ENCODE measurements at regions not wholly inside any gene's neighbourhood (a gene's known extent, or its start where the extent isn't known, plus 50 kb on each side); places are given as distances from the start of the nearest gene placed in this dataset.
A peak's percentile ranks its signal among the peaks of the same experiment; 100 is the strongest.

GRCh38 chr11:43556612-43557375 is 123.7 kb upstream of the HSD17B12 start:
- H3K9me3 ChIP-seq (ENCODE audit: control insufficient read depth, low read length) = no peaks in the 10 kb centered on the region
- peak overlapping the region; percentile 20 for H3K4me3 ChIP-seq (ENCODE audit: insufficient read depth, low read depth, low read length)
- H3K27me3 ChIP-seq (ENCODE audit: control insufficient read depth, insufficient read depth, low read length, poor library complexity, severe bottlenecking) = no peaks in the 10 kb centered on the region
- WGBS, 2 experiments = 12 to 13% methylated on average over 10 of the region's 10 CpGs
- H3K4me1 ChIP-seq (ENCODE audit: control insufficient read depth, insufficient read depth, low read length) = peaks cover 41% of the 10 kb centered on the region
- no peak overlapping the region for H3K27ac ChIP-seq (ENCODE audit: insufficient read depth, low read depth, low read length, poor library complexity, severe bottlenecking)
- no peaks in the 10 kb centered on the region for H3K36me3 ChIP-seq (ENCODE audit: control insufficient read depth, insufficient read depth, low read length)

GRCh38 chr11:43557553-43558110 is 122.9 kb upstream of the HSD17B12 start:
- H3K27me3 ChIP-seq (ENCODE audit: control insufficient read depth, insufficient read depth, low read length, poor library complexity, severe bottlenecking) = no peaks in the 10 kb centered on the region
- H3K4me1 ChIP-seq (ENCODE audit: control insufficient read depth, insufficient read depth, low read length) = peaks cover 41% of the 10 kb centered on the region
- no peaks in the 10 kb centered on the region for H3K9me3 ChIP-seq (ENCODE audit: control insufficient read depth, low read length)
- H3K36me3 ChIP-seq (ENCODE audit: control insufficient read depth, insufficient read depth, low read length) = no peaks in the 10 kb centered on the region
- peak overlapping the region; percentile 20 for H3K4me3 ChIP-seq (ENCODE audit: insufficient read depth, low read depth, low read length)
- peak overlapping the region; percentile 68 for H3K27ac ChIP-seq (ENCODE audit: insufficient read depth, low read depth, low read length, poor library complexity, severe bottlenecking)
- WGBS, 2 experiments = 3 to 5% methylated on average over 13 of the region's 13 CpGs

DNA sequence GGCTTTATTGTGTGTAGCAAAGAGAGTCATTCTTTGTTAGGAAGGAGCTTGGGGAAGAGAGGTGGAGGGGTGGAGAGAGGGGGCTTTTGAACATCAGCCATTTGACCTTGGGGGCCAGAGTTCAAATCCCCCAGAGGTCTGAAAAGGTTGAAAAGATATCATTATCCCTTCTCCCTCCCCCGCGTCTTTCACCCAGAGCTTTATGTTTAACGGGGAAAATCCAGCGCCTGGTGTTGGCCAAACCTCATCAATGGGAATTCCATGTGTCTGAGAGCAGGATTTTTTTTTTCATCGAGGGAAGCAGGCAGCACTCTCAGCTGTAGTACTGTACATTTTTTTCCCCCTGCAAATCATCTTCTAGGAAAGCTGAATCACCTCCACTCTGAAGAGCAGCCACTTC is 122.4 kb upstream of the HSD17B12 start:
- no peaks in the 10 kb centered on the region for H3K27me3 ChIP-seq (ENCODE audit: control insufficient read depth, insufficient read depth, low read length, poor library complexity, severe bottlenecking)
- H3K36me3 ChIP-seq (ENCODE audit: control insufficient read depth, insufficient read depth, low read length) = no peaks in the 10 kb centered on the region
- H3K9me3 ChIP-seq (ENCODE audit: control insufficient read depth, low read length) = no peaks in the 10 kb centered on the region
- 9 to 13% methylated on average over 5 of the region's 5 CpGs for WGBS, 2 experiments
- H3K4me3 ChIP-seq (ENCODE audit: insufficient read depth, low read depth, low read length) = peak overlapping the region; percentile 20
- peaks cover 41% of the 10 kb centered on the region for H3K4me1 ChIP-seq (ENCODE audit: control insufficient read depth, insufficient read depth, low read length)
- peak overlapping the region; percentile 68 for H3K27ac ChIP-seq (ENCODE audit: insufficient read depth, low read depth, low read length, poor library complexity, severe bottlenecking)

GRCh38 chr11:43558556-43559127 is 121.9 kb upstream of the HSD17B12 start:
- Histone ChIP-seq H3K4me1 (ENCODE audit: control insufficient read depth, insufficient read depth, low read length) (peaks cover 40% of the 10 kb centered on the region), H3K27me3 (ENCODE audit: control insufficient read depth, insufficient read depth, low read length, poor library complexity, severe bottlenecking) (no peaks in the 10 kb centered on the region), H3K4me3 (ENCODE audit: insufficient read depth, low read depth, low read length) (peak overlapping the region; percentile 20), H3K9me3 (ENCODE audit: control insufficient read depth, low read length) (no peaks in the 10 kb centered on the region), H3K36me3 (ENCODE audit: control insufficient read depth, insufficient read depth, low read length) (no peaks in the 10 kb centered on the region), H3K27ac (ENCODE audit: insufficient read depth, low read depth, low read length, poor library complexity, severe bottlenecking) (peak overlapping the region; percentile 68)
- 8 to 12% methylated on average over 6 to 7 of the region's 8 CpGs for WGBS, 2 experiments

DNA sequence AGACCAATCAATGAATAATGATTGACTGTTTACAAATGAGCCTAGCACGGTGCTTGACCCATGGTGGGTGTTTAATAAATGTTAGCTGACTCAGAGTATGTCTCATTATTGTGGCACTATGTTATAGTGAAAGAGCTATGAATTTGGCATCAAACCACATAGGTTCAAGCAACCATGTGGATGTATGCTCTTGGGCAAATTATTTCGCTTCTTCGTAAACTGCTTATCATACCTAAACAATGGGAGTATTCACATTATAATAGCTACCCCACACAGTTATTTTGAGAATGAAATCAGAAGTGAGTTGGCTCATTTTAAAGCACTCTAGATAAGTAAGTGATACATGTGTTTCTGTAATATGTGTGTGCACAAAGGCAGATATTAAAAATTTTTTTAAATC is 118.7 kb upstream of the HSD17B12 start:
- Histone ChIP-seq H3K4me1 (ENCODE audit: control insufficient read depth, insufficient read depth, low read length) (peaks cover 10% of the 10 kb centered on the region), H3K4me3 (ENCODE audit: insufficient read depth, low read depth, low read length) (no peak overlapping the region), H3K9me3 (ENCODE audit: control insufficient read depth, low read length) (no peaks in the 10 kb centered on the region), H3K36me3 (ENCODE audit: control insufficient read depth, insufficient read depth, low read length) (no peaks in the 10 kb centered on the region), H3K27me3 (ENCODE audit: control insufficient read depth, insufficient read depth, low read length, poor library complexity, severe bottlenecking) (no peaks in the 10 kb centered on the region), H3K27ac (ENCODE audit: insufficient read depth, low read depth, low read length, poor library complexity, severe bottlenecking) (no peak overlapping the region)
- 95 to 100% methylated on average over 3 of the region's 3 CpGs for WGBS, 2 experiments

DNA sequence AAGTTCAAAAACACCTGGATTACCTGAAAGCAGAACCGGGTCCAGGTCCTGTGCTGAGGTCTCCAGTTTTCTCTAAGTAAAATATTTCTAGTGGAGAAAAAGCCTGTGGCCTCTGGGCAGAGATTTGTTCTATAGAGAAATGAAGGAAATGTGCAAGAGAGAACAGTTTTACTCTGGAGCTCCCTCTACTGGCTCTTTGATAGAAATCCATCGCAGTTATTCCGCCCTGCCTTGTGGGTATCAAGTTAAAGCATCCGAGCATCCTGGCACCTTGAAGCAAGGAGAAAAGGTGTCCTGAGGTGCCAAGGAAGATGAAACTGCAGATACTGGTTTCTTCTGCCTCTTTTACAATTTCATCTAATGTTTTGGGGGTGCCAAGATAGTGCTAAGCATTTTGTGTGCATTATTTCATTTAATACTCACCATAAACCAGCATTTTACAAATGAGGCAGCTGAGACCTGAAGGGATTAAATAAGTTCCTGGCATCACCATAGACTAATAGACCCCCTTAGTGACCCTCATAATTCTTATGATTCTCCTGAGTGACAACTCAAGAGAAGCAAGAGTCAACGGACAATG is 113.1 kb upstream of the HSD17B12 start:
- H3K9me3 ChIP-seq (ENCODE audit: control insufficient read depth, low read length) = no peaks in the 10 kb centered on the region
- peaks cover 34% of the 10 kb centered on the region for H3K27me3 ChIP-seq (ENCODE audit: control insufficient read depth, insufficient read depth, low read length, poor library complexity, severe bottlenecking)
- H3K36me3 ChIP-seq (ENCODE audit: control insufficient read depth, insufficient read depth, low read length) = no peaks in the 10 kb centered on the region
- WGBS, 2 experiments = 27 to 30% methylated on average over 5 of the region's 5 CpGs
- H3K4me1 ChIP-seq (ENCODE audit: control insufficient read depth, insufficient read depth, low read length) = no peaks in the 10 kb centered on the region
- H3K4me3 ChIP-seq (ENCODE audit: insufficient read depth, low read depth, low read length) = no peak overlapping the region
- H3K27ac ChIP-seq (ENCODE audit: insufficient read depth, low read depth, low read length, poor library complexity, severe bottlenecking) = no peak overlapping the region

DNA sequence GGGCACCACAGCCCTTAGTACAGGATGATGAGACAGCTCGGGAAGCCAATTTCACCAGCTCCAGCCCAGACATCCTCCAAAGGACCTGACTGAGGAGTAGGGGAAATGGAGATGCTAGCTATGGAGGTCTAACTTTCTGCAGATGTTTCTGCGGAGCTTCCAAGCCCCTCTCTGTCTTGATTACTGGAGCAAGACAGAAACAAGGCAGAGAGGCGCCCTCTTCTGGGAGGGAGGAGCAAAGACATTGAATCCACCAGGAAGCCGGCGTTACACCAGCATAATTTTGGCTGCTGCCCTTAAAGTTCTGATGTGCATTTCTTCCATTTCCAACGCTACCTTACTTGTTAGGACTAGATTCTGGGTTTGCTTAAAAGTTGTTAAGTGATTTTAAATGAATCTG is 107.3 kb upstream of the HSD17B12 start:
- Histone ChIP-seq H3K27me3 (ENCODE audit: control insufficient read depth, insufficient read depth, low read length, poor library complexity, severe bottlenecking) (peaks cover 91% of the 10 kb centered on the region), H3K4me3 (ENCODE audit: insufficient read depth, low read depth, low read length) (no peak overlapping the region), H3K27ac (ENCODE audit: insufficient read depth, low read depth, low read length, poor library complexity, severe bottlenecking) (no peak overlapping the region), H3K4me1 (ENCODE audit: control insufficient read depth, insufficient read depth, low read length) (peaks cover 21% of the 10 kb centered on the region), H3K9me3 (ENCODE audit: control insufficient read depth, low read length) (no peaks in the 10 kb centered on the region), H3K36me3 (ENCODE audit: control insufficient read depth, insufficient read depth, low read length) (no peaks in the 10 kb centered on the region)
- 14 to 16% methylated on average over 6 of the region's 6 CpGs for WGBS, 2 experiments

GRCh38 chr11:43573873-43574272 is 106.7 kb upstream of the HSD17B12 start:
- no peaks in the 10 kb centered on the region for H3K36me3 ChIP-seq (ENCODE audit: control insufficient read depth, insufficient read depth, low read length)
- H3K27me3 ChIP-seq (ENCODE audit: control insufficient read depth, insufficient read depth, low read length, poor library complexity, severe bottlenecking) = peaks cover 94% of the 10 kb centered on the region
- H3K9me3 ChIP-seq (ENCODE audit: control insufficient read depth, low read length) = no peaks in the 10 kb centered on the region
- peaks cover 21% of the 10 kb centered on the region for H3K4me1 ChIP-seq (ENCODE audit: control insufficient read depth, insufficient read depth, low read length)
- no peak overlapping the region for H3K27ac ChIP-seq (ENCODE audit: insufficient read depth, low read depth, low read length, poor library complexity, severe bottlenecking)
- H3K4me3 ChIP-seq (ENCODE audit: insufficient read depth, low read depth, low read length) = no peak overlapping the region
- 60 to 63% methylated on average over 5 of the region's 5 CpGs for WGBS, 2 experiments

DNA sequence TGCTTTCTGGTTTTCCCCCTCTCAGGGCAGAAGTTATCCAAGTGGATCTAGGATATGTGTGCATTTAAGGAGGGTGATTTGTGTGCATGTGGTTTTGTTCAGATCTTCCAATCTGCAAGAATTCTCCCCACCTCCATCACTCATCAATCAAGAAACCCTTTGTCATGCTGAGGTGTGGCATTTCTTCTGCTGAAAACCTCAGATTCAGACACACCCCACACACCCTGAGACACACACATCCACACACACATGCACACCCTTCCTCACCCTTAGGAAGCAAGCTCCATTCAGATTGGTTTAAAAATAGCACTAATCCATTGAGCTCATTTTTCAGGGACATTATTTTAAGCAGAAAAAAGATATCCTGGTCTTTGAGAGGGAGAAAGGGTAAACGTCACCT is 106.1 kb upstream of the HSD17B12 start:
- WGBS, 2 experiments = 22 to 33% methylated on average over 1 of the region's 1 CpG
- Histone ChIP-seq H3K4me3 (ENCODE audit: insufficient read depth, low read depth, low read length) (no peak overlapping the region), H3K4me1 (ENCODE audit: control insufficient read depth, insufficient read depth, low read length) (peaks cover 21% of the 10 kb centered on the region), H3K27ac (ENCODE audit: insufficient read depth, low read depth, low read length, poor library complexity, severe bottlenecking) (no peak overlapping the region), H3K36me3 (ENCODE audit: control insufficient read depth, insufficient read depth, low read length) (no peaks in the 10 kb centered on the region), H3K9me3 (ENCODE audit: control insufficient read depth, low read length) (no peaks in the 10 kb centered on the region), H3K27me3 (ENCODE audit: control insufficient read depth, insufficient read depth, low read length, poor library complexity, severe bottlenecking) (peaks cover 94% of the 10 kb centered on the region)

All from ectodermal cell (in vitro differentiated cells).